HEK293 (cell line): ENCODE measurements at regions not wholly inside any gene's neighbourhood (a gene's known extent, or its start where the extent isn't known, plus 50 kb on each side); places are given as distances from the start of the nearest gene placed in this dataset.

ENCODE experiments used
- CTCF ChIA-PET: fragments of 350-600 bp; formaldehyde crosslinking; extraction: SDS; loops from one replicate; lab custom pipeline; 2021; ENCODE audit warnings: antibody characterized with exemption; lab: Yijun Ruan, JAX
- POLR2A ChIA-PET: fragments of 300-600 bp; formaldehyde crosslinking; extraction: SDS; loops from one replicate; lab custom pipeline; 2020; ENCODE audit warnings: antibody characterized with exemption, inconsistent platforms; lab: Yijun Ruan, JAX
- H3K27ac ChIP-seq: fragments of 200-500 bp; sonication (Bioruptor generic); 2 replicates; pipeline ENCODE4 v1.5.1; 2014; ENCODE audit warnings: low read depth, low read length, control low read depth, inconsistent platforms; ENCODE audit errors: extremely low read depth
- H3K36me3 ChIP-seq, 2 experiments: fragments of 200-500 bp in 1 of 2; sonication (Bioruptor generic) in 1 of 2; 1 replicate in 1 of 2; 2 replicates in 1 of 2; pipeline ENCODE4 v1.5.1; 2014 to 2017; ENCODE audit warnings: inconsistent platforms in 2 of 2, low read length in 2 of 2; ENCODE audit not compliant: control insufficient read depth in 2 of 2, insufficient read depth in 1 of 2
- H3K4me1 ChIP-seq: fragments of 200-500 bp; sonication (Bioruptor generic); 2 replicates; pipeline ENCODE4 v1.5.1; 2014; ENCODE audit warnings: mild to moderate bottlenecking, low read length, inconsistent platforms; ENCODE audit not compliant: control insufficient read depth, insufficient read depth
- H3K4me3 ChIP-seq: 2 replicates; pipeline ENCODE4 v1.5.1; 2011; ENCODE audit warnings: low read depth, mild to moderate bottlenecking, control low read depth, low read length, moderate library complexity
- H3K9me3 ChIP-seq: fragments of 200-500 bp; sonication (Bioruptor generic); 2 replicates; pipeline ENCODE4 v1.5.1; 2014; ENCODE audit warnings: low read depth, low read length, inconsistent platforms; ENCODE audit not compliant: control insufficient read depth, insufficient read depth
- BCL11B ChIP-seq: fragments of 450-650 bp; formaldehyde crosslinking; IDR thresholded peaks from 2 replicates; pipeline ENCODE4 v1.5.1; 2016; ENCODE audit warnings: low read depth, missing biosample characterization, missing genetic modification characterization
- GLIS1 ChIP-seq: fragments of 450-650 bp; formaldehyde crosslinking; IDR thresholded peaks from 2 replicates; pipeline ENCODE4 v1.5.1; 2016; ENCODE audit warnings: missing biosample characterization, missing genetic modification characterization
- KLF10 ChIP-seq: fragments of 450-650 bp; IDR thresholded peaks from 2 replicates; pipeline ENCODE4 v1.5.1; 2018; ENCODE audit warnings: missing biosample characterization, mild to moderate bottlenecking, missing genetic modification characterization
- MZF1 ChIP-seq: fragments of 450-650 bp; formaldehyde crosslinking; IDR thresholded peaks from 2 replicates; pipeline ENCODE4 v1.5.1; 2017; ENCODE audit warnings: missing biosample characterization, missing genetic modification characterization, borderline replicate concordance
- PRDM1 ChIP-seq: fragments of 450-650 bp; formaldehyde crosslinking; IDR thresholded peaks from 2 replicates; pipeline ENCODE4; 2016; ENCODE audit warnings: missing biosample characterization, missing genetic modification characterization
- SCRT1 ChIP-seq: fragments of 450-650 bp; formaldehyde crosslinking; IDR thresholded peaks from 2 replicates; pipeline ENCODE4 v1.5.1; 2016; ENCODE audit warnings: missing biosample characterization, missing genetic modification characterization, borderline replicate concordance
- TCF7L2 ChIP-seq: IDR thresholded peaks from 2 replicates; pipeline ENCODE4 v1.6.1; 2011; ENCODE audit warnings: low read depth, mild to moderate bottlenecking, inconsistent platforms, low read length, moderate library complexity, borderline replicate concordance
- ZBTB7A ChIP-seq: fragments of 450-650 bp; formaldehyde crosslinking; IDR thresholded peaks from 2 replicates; pipeline ENCODE4 v1.5.1; 2016; ENCODE audit warnings: low read depth, missing biosample characterization, missing genetic modification characterization
- ZBTB8A ChIP-seq: fragments of 450-650 bp; formaldehyde crosslinking; IDR thresholded peaks from 2 replicates; pipeline ENCODE4 v1.5.1; 2016; ENCODE audit warnings: missing biosample characterization, missing genetic modification characterization
- ZFHX2 ChIP-seq: fragments of 450-650 bp; formaldehyde crosslinking; conservative IDR thresholded peaks from 2 replicates; pipeline ENCODE4 v1.5.1; 2016; ENCODE audit warnings: missing biosample characterization, missing genetic modification characterization
- ZFP69B ChIP-seq: fragments of 450-650 bp; formaldehyde crosslinking; IDR thresholded peaks from 2 replicates; pipeline ENCODE4 v1.5.1; 2016; ENCODE audit warnings: missing biosample characterization, missing genetic modification characterization
- ZIC2 ChIP-seq: fragments of 450-650 bp; formaldehyde crosslinking; IDR thresholded peaks from 2 replicates; pipeline ENCODE4 v1.5.1; 2016; ENCODE audit warnings: missing biosample characterization, missing genetic modification characterization
- ZNF112 ChIP-seq: fragments of 450-650 bp; formaldehyde crosslinking; IDR thresholded peaks from 2 replicates; pipeline ENCODE4 v1.5.0; 2017; ENCODE audit warnings: missing biosample characterization, missing genetic modification characterization
- ZNF248 ChIP-seq: fragments of 450-650 bp; formaldehyde crosslinking; IDR thresholded peaks from 2 replicates; pipeline ENCODE4 v1.5.1; 2017; ENCODE audit warnings: missing biosample characterization, missing genetic modification characterization
- ZNF311 ChIP-seq: fragments of 450-650 bp; formaldehyde crosslinking; IDR thresholded peaks from 2 replicates; pipeline ENCODE4 v1.5.1; 2017; ENCODE audit warnings: missing biosample characterization, missing genetic modification characterization, borderline replicate concordance
- ZNF341 ChIP-seq: fragments of 450-650 bp; formaldehyde crosslinking; IDR thresholded peaks from 2 replicates; pipeline ENCODE4; 2016; ENCODE audit warnings: low read depth, missing biosample characterization, missing genetic modification characterization
- ZNF350 ChIP-seq: fragments of 450-650 bp; formaldehyde crosslinking; IDR thresholded peaks from 2 replicates; pipeline ENCODE4 v1.5.0; 2017; ENCODE audit warnings: missing biosample characterization, mild to moderate bottlenecking, missing genetic modification characterization
- ZNF404 ChIP-seq: fragments of 450-650 bp; formaldehyde crosslinking; IDR thresholded peaks from 2 replicates; pipeline ENCODE4 v1.5.1; 2017; ENCODE audit warnings: missing biosample characterization, missing genetic modification characterization
- ZNF530 ChIP-seq: fragments of 450-650 bp; formaldehyde crosslinking; IDR thresholded peaks from 2 replicates; pipeline ENCODE4 v1.5.1; 2016; ENCODE audit warnings: low read depth, missing biosample characterization, missing genetic modification characterization
- ZNF747 ChIP-seq: fragments of 450-650 bp; formaldehyde crosslinking; IDR thresholded peaks from 2 replicates; pipeline ENCODE4 v1.5.1; 2016; ENCODE audit warnings: missing biosample characterization, missing genetic modification characterization
- ZSCAN23 ChIP-seq: fragments of 450-650 bp; formaldehyde crosslinking; IDR thresholded peaks from 2 replicates; pipeline ENCODE4 v1.5.1; 2016; ENCODE audit warnings: missing biosample characterization, missing genetic modification characterization
- TF ChIP-seq, protein P1 (sequence below): fragments of 450-650 bp; formaldehyde crosslinking; IDR thresholded peaks from 2 replicates; pipeline ENCODE4 v1.5.1; 2016; ENCODE audit warnings: missing biosample characterization, missing genetic modification characterization
- TF ChIP-seq, protein P2 (sequence below): fragments of 450-650 bp; formaldehyde crosslinking; IDR thresholded peaks from 2 replicates; pipeline ENCODE4 v1.5.1; 2016; ENCODE audit warnings: missing biosample characterization, missing genetic modification characterization
- TF ChIP-seq, protein P3 (sequence below): fragments of 450-650 bp; formaldehyde crosslinking; IDR thresholded peaks from 2 replicates; pipeline ENCODE4 v1.5.1; 2016; ENCODE audit warnings: missing biosample characterization, missing genetic modification characterization
- TF ChIP-seq, protein P4 (sequence below): fragments of 450-650 bp; formaldehyde crosslinking; IDR thresholded peaks from 2 replicates; pipeline ENCODE4 v1.5.1; 2016; ENCODE audit warnings: missing biosample characterization, missing genetic modification characterization, borderline replicate concordance

DNA sequence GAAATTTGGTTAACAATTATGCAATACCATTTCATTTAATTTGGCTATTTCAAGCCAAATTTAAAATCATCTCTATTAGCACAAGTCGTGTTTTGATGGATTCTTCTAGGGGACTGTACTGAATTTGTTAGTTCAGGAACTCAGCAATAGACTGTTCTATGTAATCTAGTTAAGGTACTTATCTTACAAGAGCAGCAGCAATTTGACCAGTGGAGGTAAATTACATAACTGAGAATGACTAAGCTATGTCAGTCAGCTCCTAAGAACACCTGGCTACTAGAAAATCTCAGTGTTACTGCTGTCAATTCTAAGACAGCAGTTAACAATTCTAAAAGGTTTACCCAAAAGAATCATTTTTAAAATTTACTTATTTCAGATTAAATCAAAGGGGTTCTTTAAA lies 513.9 kb upstream of the ZWINT start:
- no peak overlapping the region for H3K4me3 ChIP-seq
- TF ChIP-seq ZFP69B (tag by site-specific recombination) (no peak), ZBTB7A (tag by site-specific recombination) (no peak), SCRT1 (tag by site-specific recombination) (no peak), ZNF350 (tag by site-specific recombination) (no peak), ZNF530 (no peak), GLIS1 (tag by site-specific recombination) (no peak), KLF10 (no peak), ZBTB8A (no peak), TCF7L2 (no peak)
- TF ChIP-seq, protein P1, sequence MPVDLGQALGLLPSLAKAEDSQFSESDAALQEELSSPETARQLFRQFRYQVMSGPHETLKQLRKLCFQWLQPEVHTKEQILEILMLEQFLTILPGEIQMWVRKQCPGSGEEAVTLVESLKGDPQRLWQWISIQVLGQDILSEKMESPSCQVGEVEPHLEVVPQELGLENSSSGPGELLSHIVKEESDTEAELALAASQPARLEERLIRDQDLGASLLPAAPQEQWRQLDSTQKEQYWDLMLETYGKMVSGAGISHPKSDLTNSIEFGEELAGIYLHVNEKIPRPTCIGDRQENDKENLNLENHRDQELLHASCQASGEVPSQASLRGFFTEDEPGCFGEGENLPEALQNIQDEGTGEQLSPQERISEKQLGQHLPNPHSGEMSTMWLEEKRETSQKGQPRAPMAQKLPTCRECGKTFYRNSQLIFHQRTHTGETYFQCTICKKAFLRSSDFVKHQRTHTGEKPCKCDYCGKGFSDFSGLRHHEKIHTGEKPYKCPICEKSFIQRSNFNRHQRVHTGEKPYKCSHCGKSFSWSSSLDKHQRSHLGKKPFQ = no peak
- TF ChIP-seq, protein P2, sequence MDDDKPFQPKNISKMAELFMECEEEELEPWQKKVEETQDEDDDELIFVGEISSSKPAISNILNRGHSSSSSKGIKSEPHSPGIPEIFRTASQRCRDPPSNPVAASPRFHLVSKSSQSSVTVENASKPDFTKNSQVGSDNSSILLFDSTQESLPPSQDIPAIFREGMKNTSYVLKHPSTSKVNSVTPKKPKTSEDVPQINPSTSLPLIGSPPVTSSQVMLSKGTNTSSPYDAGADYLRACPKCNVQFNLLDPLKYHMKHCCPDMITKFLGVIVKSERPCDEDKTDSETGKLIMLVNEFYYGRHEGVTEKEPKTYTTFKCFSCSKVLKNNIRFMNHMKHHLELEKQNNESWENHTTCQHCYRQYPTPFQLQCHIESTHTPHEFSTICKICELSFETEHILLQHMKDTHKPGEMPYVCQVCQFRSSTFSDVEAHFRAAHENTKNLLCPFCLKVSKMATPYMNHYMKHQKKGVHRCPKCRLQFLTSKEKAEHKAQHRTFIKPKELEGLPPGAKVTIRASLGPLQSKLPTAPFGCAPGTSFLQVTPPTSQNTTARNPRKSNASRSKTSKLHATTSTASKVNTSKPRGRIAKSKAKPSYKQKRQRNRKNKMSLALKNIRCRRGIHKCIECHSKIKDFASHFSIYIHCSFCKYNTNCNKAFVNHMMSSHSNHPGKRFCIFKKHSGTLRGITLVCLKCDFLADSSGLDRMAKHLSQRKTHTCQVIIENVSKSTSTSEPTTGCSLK (tag by site-specific recombination) = no peak
- TF ChIP-seq, all 188 proteins: peak for 0
- Histone ChIP-seq H3K9me3 (no peaks in the 10 kb centered on the region), H3K4me1 (no peaks in the 10 kb centered on the region), H3K36me3 (no peaks in the 10 kb centered on the region), H3K27ac (no peak overlapping the region)
- ChIA-PET POLR2A (no interaction called here), CTCF (no interaction called here)

DNA sequence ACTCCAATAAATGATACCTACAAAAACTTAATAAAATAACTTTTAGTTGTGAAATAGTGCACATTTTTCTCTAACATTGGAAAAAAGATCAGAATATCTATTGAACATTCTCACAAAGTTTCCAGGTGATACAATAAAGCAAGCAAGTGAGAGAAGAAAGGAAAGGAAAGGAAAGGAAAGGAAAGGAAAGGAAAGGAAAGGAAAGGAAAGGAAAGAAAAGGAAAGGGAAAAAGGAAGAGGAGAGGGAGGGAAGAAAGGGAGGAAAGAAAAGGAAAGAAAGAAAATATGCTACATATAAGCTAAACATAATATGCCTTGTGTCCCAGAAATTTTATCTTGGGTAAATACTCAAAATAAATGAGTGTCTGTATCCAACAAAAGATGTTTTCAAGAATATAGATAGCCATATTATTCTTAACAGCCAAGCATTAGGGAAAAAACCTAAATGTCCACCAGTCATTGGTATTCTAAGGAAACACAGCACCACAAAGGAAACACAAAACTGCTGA lies 510.2 kb upstream of the ZWINT start:
- ChIA-PET POLR2A (no interaction called here), CTCF (no interaction called here)
- no peak overlapping the region for H3K4me3 ChIP-seq
- peak; percentile 98 for TF ChIP-seq PRDM1 (tag by site-specific recombination)
- TF ChIP-seq ZNF341 (tag by site-specific recombination) = no peak
- H3K27ac ChIP-seq = no peak overlapping the region
- H3K9me3 ChIP-seq = no peaks in the 10 kb centered on the region
- no peaks in the 10 kb centered on the region for H3K4me1 ChIP-seq
- H3K36me3 ChIP-seq = no peaks in the 10 kb centered on the region

DNA sequence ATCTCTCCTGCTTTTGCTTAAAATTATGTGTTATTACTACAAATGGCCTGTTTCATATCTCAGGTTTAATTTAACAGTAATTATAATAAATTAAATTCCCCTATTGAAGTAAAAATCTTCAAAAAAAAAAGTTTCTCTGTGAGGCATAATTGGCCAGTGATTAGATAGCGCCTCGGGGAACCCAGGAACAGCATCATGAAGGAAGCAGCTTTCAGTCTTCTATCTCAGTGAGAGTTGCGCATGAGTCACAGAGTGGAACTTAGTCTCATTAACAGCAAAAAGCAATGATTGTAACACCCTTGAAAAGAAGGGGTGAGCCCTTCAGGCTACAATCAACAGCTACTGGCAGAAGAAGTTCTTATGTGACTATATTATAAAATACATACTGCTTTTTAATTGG lies 506.2 kb upstream of the ZWINT start:
- H3K36me3 ChIP-seq = no peaks in the 10 kb centered on the region
- ChIA-PET POLR2A (no interaction called here), CTCF (no interaction called here)
- H3K4me1 ChIP-seq = no peaks in the 10 kb centered on the region
- no peak overlapping the region for H3K4me3 ChIP-seq
- H3K27ac ChIP-seq = no peak overlapping the region
- H3K9me3 ChIP-seq = no peaks in the 10 kb centered on the region
- TF ChIP-seq, protein P3, sequence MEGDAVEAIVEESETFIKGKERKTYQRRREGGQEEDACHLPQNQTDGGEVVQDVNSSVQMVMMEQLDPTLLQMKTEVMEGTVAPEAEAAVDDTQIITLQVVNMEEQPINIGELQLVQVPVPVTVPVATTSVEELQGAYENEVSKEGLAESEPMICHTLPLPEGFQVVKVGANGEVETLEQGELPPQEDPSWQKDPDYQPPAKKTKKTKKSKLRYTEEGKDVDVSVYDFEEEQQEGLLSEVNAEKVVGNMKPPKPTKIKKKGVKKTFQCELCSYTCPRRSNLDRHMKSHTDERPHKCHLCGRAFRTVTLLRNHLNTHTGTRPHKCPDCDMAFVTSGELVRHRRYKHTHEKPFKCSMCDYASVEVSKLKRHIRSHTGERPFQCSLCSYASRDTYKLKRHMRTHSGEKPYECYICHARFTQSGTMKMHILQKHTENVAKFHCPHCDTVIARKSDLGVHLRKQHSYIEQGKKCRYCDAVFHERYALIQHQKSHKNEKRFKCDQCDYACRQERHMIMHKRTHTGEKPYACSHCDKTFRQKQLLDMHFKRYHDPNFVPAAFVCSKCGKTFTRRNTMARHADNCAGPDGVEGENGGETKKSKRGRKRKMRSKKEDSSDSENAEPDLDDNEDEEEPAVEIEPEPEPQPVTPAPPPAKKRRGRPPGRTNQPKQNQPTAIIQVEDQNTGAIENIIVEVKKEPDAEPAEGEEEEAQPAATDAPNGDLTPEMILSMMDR (tag by site-specific recombination) = no peak
- TF ChIP-seq ZNF112 (tag by site-specific recombination) (no peak), ZIC2 (tag by site-specific recombination) (no peak), ZNF311 (tag by site-specific recombination) (no peak), ZNF747 (tag by site-specific recombination) (no peak), ZSCAN23 (tag by site-specific recombination) (no peak), MZF1 (no peak), ZNF248 (tag by site-specific recombination) (no peak), ZFHX2 (tag by site-specific recombination) (no peak), BCL11B (tag by site-specific recombination) (no peak), ZNF404 (tag by site-specific recombination) (no peak)
- TF ChIP-seq, protein P4, sequence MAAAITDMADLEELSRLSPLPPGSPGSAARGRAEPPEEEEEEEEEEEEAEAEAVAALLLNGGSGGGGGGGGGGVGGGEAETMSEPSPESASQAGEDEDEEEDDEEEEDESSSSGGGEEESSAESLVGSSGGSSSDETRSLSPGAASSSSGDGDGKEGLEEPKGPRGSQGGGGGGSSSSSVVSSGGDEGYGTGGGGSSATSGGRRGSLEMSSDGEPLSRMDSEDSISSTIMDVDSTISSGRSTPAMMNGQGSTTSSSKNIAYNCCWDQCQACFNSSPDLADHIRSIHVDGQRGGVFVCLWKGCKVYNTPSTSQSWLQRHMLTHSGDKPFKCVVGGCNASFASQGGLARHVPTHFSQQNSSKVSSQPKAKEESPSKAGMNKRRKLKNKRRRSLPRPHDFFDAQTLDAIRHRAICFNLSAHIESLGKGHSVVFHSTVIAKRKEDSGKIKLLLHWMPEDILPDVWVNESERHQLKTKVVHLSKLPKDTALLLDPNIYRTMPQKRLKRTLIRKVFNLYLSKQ (tag by site-specific recombination) = no peak
